ENCODE measurements at regions not wholly inside any gene's neighbourhood (a gene's known extent, or its start where the extent isn't known, plus 50 kb on each side); places are given as distances from the start of the nearest gene placed in this dataset.

GRCh38 chr6:25192590-25193459 lies 86.3 kb upstream of the CARMIL1 start:
- TF ChIP-seq CTCF (IDR thresholded peaks at IDR 0.05) (no peak), POLR2AphosphoS5 (IDR thresholded peaks at IDR 0.05) (peak; percentile 25 to 37 (median 29)), EP300 (IDR thresholded peaks at IDR 0.05) (peak; percentile 35)
- Histone ChIP-seq H3K27me3 (no peaks in the 10 kb centered on the region), H3K4me1 (peaks cover 0 to 13% (median 6%) of the 10 kb centered on the region in 4 donors), H3K27ac (peak overlapping the region in 4 of 5 donors; percentile 56 to 75 (median 69)), H3K36me3 (no peaks in the 10 kb centered on the region), H3K9me3 (no peaks in the 10 kb centered on the region), H3K4me3 (no peak overlapping the region)
- DNase-seq: peak in 1 of 2 donors; percentile 44
- intact Hi-C loops (cut with DNase I; ENCODE audit: low total_unique reads): loop anchor here (10.0 kb wide), 1 partner anchor 58 kb away; no protein-coding TSS in a partner anchor
- 55 to 77% (median 68%) methylated on average over 6 of the region's 6 CpGs for WGBS, 5 donors

GRCh38 chr6:25193460-25194171 lies 85.6 kb upstream of the CARMIL1 start:
- no peaks in the 10 kb centered on the region for H3K36me3 ChIP-seq
- intact Hi-C loops (cut with DNase I; ENCODE audit: low total_unique reads): loop anchor here (10.0 kb wide), 1 partner anchor 59 kb away; no protein-coding TSS in a partner anchor
- DNase-seq: peak in 1 of 2 donors; percentile 74
- H3K4me1 ChIP-seq: peaks cover 0 to 13% (median 6%) of the 10 kb centered on the region in 4 donors
- H3K27me3 ChIP-seq: no peaks in the 10 kb centered on the region
- H3K4me3 ChIP-seq: no peak overlapping the region
- 30 to 43% (median 37%) methylated on average over 6 of the region's 6 CpGs for WGBS, 5 donors
- TF ChIP-seq POLR2A (IDR thresholded peaks at IDR 0.05): no peak
- no peak for TF ChIP-seq POLR2AphosphoS5 (IDR thresholded peaks at IDR 0.05)
- no peak for TF ChIP-seq CTCF (IDR thresholded peaks at IDR 0.05)
- no peak for TF ChIP-seq EP300 (IDR thresholded peaks at IDR 0.05)
- H3K27ac ChIP-seq: peak overlapping the region in 4 of 5 donors; percentile 56 to 75 (median 69)
- H3K9me3 ChIP-seq: no peaks in the 10 kb centered on the region

GRCh38 chr6:25194172-25194678 lies 84.9 kb upstream of the CARMIL1 start:
- Histone ChIP-seq H3K27ac (peak overlapping the region in 2 of 5 donors; percentile 74 to 75), H3K27me3 (no peaks in the 10 kb centered on the region), H3K4me3 (no peak overlapping the region), H3K9me3 (no peaks in the 10 kb centered on the region), H3K4me1 (peaks cover 0 to 13% (median 6%) of the 10 kb centered on the region in 4 donors), H3K36me3 (no peaks in the 10 kb centered on the region)
- no peak for DNase-seq
- TF ChIP-seq CTCF (IDR thresholded peaks at IDR 0.05): no peak
- TF ChIP-seq POLR2AphosphoS5 (IDR thresholded peaks at IDR 0.05): no peak
- intact Hi-C loops (cut with DNase I; ENCODE audit: low total_unique reads): loop anchor here (10.0 kb wide), 1 partner anchor 59 kb away; no protein-coding TSS in a partner anchor
- 57 to 70% (median 67%) methylated on average over 8 of the region's 8 CpGs for WGBS, 5 donors

- intact Hi-C loops (cut with DNase I; ENCODE audit: low total_unique reads): loop anchor here (10.0 kb wide), 1 partner anchor 62 kb away; no protein-coding TSS in a partner anchor
- Histone ChIP-seq H3K27me3 (no peaks in the 10 kb centered on the region), H3K4me1 (peaks cover 0 to 13% (median 6%) of the 10 kb centered on the region in 4 donors), H3K4me3 (no peak overlapping the region), H3K9me3 (no peaks in the 10 kb centered on the region), H3K27ac (no peak overlapping the region), H3K36me3 (no peaks in the 10 kb centered on the region)
- no peak for DNase-seq
- WGBS, 5 donors: 65 to 81% (median 67%) methylated on average over 2 of the region's 2 CpGs
- no peak for TF ChIP-seq POLR2A (IDR thresholded peaks at IDR 0.05)
- no peak for TF ChIP-seq POLR2AphosphoS5 (IDR thresholded peaks at IDR 0.05)
- no peak for TF ChIP-seq EP300 (IDR thresholded peaks at IDR 0.05)
- TF ChIP-seq CTCF (IDR thresholded peaks at IDR 0.05): no peak
Observed at GRCh38 chr6:25196464-25196863, 82.7 kb upstream of the CARMIL1 start.
